GM03348 (cell line): ENCODE measurements at regions not wholly inside any gene's neighbourhood (a gene's known extent, or its start where the extent isn't known, plus 50 kb on each side); places are given as distances from the start of the nearest gene placed in this dataset.

Source experiments
- DNase-seq: peaks from one replicate; pipeline ENCODE4 v3.0.0; 2012; ENCODE audit warnings: low spot score

GRCh38 chr10:59087486-59087885 is 89.0 kb upstream of the PHYHIPL start:
- DNase-seq, result no peak

GRCh38 chr10:59088912-59089573 is 87.4 kb upstream of the PHYHIPL start:
- DNase-seq, result no peak

DNA sequence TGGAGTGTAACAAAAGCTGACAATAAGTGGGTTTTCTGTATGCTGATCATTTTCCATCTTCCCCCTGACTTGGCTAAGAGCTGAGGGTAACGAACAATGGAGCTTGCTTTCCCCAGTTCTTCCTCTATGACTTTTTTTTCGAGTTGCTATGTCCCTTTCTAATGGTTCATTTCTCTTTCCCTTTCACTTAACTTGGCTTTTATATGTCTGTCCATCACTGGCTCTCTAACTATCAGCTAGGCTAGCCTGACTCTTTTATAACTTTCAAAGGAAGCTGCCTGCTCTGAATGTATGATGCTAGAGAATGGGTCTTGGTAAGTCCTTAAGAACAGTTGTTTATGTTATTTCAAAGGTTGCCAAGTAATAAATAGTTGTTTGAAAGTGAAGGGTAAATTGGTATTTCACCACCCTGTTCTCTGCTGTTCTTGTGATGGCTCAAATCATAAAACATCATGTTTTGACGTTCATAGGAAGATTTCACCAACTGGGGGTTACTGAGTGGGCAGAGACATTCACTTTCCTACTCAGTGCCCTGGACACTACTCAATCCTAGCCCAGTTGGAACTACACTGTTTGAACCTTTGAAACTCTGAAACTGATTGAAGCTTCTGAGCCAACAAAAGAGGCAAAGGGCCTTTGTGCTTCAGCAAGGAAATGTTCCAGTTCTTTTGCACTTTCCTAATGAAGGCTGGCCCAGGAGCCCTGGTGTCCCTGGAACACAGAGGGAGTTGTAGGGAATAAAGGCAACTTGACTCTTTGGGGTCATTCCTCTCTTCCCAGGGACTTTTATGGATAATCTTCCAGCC is 85.4 kb upstream of the PHYHIPL start:
- no peak for DNase-seq

- no peak for DNase-seq
These were observed 83.0 kb upstream of the PHYHIPL start for GRCh38 chr10:59093461-59093860.

DNA sequence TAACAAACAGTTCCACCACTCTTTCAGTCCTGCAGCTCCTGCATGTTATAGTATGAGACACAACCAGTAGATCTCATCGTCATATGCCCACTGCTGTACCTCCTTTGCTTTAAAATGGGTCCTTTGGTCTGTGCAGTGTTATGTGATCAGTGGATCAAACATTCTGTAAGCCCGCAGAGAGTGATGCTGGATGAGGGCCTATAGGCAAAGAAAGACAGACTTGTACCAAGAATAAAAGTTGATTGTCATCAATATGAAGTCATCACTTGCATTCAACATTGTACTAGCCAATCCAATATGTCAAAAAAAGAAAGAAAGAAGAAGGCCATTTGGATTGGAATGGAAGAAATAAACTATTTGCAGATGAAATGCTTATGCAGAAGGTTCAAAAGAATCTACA is 79.8 kb upstream of the PHYHIPL start:
- no peak for DNase-seq

- peak; percentile 41 for DNase-seq
These were observed 78.1 kb upstream of the PHYHIPL start for GRCh38 chr10:59098387-59098786.

DNA sequence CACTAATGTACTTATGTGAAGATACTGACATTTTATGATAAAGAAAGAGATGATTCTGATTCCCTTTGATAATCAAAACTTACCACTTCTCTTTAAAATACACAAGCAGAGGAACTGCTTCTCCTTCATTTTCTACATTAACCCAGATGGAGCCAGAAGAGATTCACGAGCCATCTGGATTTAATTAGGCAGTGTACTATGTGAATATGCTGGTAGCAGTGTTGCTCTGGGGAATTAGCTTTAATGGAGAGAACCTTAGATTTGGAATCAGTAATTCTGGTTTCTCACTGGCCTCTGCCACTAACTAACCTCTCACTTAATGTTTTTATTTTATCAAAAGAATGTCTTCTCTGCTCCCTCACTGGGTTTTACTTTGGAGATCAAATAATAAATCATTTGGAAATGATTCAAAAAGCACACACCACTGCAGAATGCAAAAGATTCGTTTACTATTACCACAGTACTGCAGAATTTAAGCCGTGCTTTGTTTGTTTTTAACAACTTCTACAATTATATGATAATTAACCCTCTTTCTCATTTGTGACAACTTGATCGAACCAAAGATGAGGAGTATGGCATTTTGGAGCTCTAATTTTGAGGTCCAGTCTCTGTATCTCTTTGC is 77.5 kb upstream of the PHYHIPL start:
- DNase-seq, result peak; percentile 36

- peak; percentile 20 for DNase-seq
These were observed 77.0 kb upstream of the PHYHIPL start for GRCh38 chr10:59099481-59099880.

GRCh38 chr10:59102394-59102793 is 74.0 kb upstream of the PHYHIPL start:
- DNase-seq, result no peak

GRCh38 chr10:59104186-59104585 is 72.3 kb upstream of the PHYHIPL start:
- no peak for DNase-seq

DNA sequence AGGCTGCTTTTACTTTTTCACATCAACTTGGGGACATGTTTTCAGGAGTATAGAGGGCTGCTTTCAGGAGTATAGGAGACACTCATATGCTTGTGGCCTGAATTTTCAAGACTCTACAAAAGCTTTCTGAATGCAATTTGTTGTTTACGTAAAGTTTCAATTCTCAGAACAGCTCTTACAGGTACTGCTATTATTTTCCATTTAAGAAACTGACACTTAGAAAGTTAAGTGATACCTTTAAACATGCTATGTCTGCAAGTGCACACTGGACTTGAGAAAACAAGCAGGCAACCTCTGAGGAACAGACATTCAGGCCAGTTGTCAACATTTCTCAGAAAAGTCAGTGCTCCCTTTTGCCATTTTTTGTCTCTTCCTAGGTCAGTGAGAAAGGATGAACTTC is 70.0 kb upstream of the PHYHIPL start:
- no peak for DNase-seq

- no peak for DNase-seq
These were observed 69.3 kb upstream of the PHYHIPL start for GRCh38 chr10:59107147-59107546.

- DNase-seq, result no peak
These were observed 68.1 kb upstream of the PHYHIPL start for GRCh38 chr10:59108296-59108870.

DNA sequence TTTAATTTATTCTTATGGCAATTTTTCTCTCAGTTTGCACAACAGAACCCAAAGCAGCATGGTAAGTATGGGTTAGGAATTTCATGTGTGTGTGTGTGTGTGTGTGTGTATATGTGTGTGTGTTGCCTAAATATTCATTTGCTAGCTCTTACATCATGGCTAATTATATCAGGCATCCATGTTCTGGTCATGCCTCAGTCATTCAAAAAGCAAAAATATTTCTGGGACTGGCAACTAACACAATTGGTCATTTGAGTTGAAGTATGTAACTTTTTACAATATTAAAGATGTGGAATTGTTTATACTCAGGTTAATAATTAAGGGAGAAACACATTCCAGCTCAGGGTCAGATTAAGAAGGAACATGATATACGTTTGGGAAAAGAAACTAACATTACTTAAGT is 67.6 kb upstream of the PHYHIPL start:
- DNase-seq, result no peak

- no peak for DNase-seq
These were observed 66.6 kb upstream of the PHYHIPL start for GRCh38 chr10:59109826-59110225.

GRCh38 chr10:59124187-59124586 is 52.3 kb upstream of the PHYHIPL start:
- DNase-seq, result no peak

DNA sequence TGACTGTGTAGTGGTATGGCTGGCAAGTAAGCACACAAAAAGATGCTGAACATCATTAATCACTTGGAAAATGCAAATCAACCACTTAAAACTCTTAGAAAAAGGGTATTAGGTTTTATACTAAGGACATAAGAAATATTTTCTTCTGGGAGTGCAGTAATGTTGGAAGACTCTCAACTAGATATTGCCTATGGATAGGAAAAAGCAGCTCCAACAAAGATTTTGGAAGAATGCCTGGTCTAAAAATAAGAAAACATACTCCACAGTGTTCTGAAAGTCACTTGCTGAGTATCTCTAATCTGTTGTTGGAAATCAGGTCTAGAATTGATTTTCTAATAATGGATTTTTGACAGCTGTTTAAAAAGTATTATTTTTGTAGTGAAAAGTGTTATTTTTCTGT is 50.8 kb upstream of the PHYHIPL start:
- DNase-seq, result no peak

- DNase-seq, result no peak
These were observed 50.2 kb upstream of the PHYHIPL start for GRCh38 chr10:59126261-59126660.
